Endothelial cell of umbilical vein (primary cell): ENCODE measurements at regions not wholly inside any gene's neighbourhood (a gene's known extent, or its start where the extent isn't known, plus 50 kb on each side); places are given as distances from the start of the nearest gene placed in this dataset.

Experiments used
- EZH2 ChIP-seq: IDR thresholded peaks from 2 replicates; pipeline ENCODE4 v1.6.1; 2012; ENCODE audit warnings: borderline replicate concordance, low read depth, mild to moderate bottlenecking, moderate library complexity, low read length, inconsistent platforms; ENCODE audit not compliant: severe bottlenecking
- MYC ChIP-seq: IDR thresholded peaks from one replicate; pipeline ENCODE4 v1.6.1; 2011; ENCODE audit warnings: mild to moderate bottlenecking, low read depth, low read length
- POLR2A ChIP-seq: IDR thresholded peaks from 2 replicates; pipeline ENCODE4 v1.6.1; 2012; ENCODE audit warnings: low read depth, mild to moderate bottlenecking, control low read depth, low read length
- POLR2AphosphoS5 ChIP-seq: IDR thresholded peaks from 2 replicates; pipeline ENCODE4 v1.6.1; 2012; ENCODE audit warnings: low read depth, mild to moderate bottlenecking, control low read depth, low read length, moderate library complexity; ENCODE audit not compliant: insufficient read depth
- TF ChIP-seq, protein P1 (sequence below), 2 donors: IDR thresholded peaks; 1 replicate in 1 of 2; 2 replicates in 1 of 2; pipeline ENCODE4 v1.5.1; 2011; ENCODE audit warnings: low read length in 2 of 2, mild to moderate bottlenecking in 2 of 2, moderate library complexity in 2 of 2, control low read depth in 1 of 2, inconsistent platforms in 1 of 2, low read depth in 1 of 2; ENCODE audit not compliant: insufficient read depth in 1 of 2; ENCODE audit errors: extremely low read depth in 1 of 2
- TF ChIP-seq, protein P2 (sequence below): IDR thresholded peaks from 2 replicates; pipeline ENCODE4 v1.6.1; 2011; ENCODE audit not compliant: insufficient read depth, insufficient read length

GRCh38 chr6:27065183-27065582 lies 182.3 kb upstream of the PRSS16 start:
- no peak for TF ChIP-seq POLR2AphosphoS5
- TF ChIP-seq, protein P1, sequence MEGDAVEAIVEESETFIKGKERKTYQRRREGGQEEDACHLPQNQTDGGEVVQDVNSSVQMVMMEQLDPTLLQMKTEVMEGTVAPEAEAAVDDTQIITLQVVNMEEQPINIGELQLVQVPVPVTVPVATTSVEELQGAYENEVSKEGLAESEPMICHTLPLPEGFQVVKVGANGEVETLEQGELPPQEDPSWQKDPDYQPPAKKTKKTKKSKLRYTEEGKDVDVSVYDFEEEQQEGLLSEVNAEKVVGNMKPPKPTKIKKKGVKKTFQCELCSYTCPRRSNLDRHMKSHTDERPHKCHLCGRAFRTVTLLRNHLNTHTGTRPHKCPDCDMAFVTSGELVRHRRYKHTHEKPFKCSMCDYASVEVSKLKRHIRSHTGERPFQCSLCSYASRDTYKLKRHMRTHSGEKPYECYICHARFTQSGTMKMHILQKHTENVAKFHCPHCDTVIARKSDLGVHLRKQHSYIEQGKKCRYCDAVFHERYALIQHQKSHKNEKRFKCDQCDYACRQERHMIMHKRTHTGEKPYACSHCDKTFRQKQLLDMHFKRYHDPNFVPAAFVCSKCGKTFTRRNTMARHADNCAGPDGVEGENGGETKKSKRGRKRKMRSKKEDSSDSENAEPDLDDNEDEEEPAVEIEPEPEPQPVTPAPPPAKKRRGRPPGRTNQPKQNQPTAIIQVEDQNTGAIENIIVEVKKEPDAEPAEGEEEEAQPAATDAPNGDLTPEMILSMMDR (IDR thresholded peaks at IDR 0.05; ENCODE audit: extremely low read depth in 1 of 2, insufficient read depth in 1 of 2, low read depth in 1 of 2, low read length in 2 of 2) = no peak
- TF ChIP-seq EZH2 = no peak
- no peak for TF ChIP-seq POLR2A
- no peak for TF ChIP-seq MYC
- TF ChIP-seq, protein P2, sequence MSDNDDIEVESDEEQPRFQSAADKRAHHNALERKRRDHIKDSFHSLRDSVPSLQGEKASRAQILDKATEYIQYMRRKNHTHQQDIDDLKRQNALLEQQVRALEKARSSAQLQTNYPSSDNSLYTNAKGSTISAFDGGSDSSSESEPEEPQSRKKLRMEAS = no peak
